ENCODE measurements at regions not wholly inside any gene's neighbourhood (a gene's known extent, or its start where the extent isn't known, plus 50 kb on each side); places are given as distances from the start of the nearest gene placed in this dataset.

GRCh38 chr1:198915327-198916231 lies 276.7 kb downstream of the PTPRC start:
- TF ChIP-seq POLR2A (IDR thresholded peaks at IDR 0.05) = no peak
- TF ChIP-seq, protein P1, sequence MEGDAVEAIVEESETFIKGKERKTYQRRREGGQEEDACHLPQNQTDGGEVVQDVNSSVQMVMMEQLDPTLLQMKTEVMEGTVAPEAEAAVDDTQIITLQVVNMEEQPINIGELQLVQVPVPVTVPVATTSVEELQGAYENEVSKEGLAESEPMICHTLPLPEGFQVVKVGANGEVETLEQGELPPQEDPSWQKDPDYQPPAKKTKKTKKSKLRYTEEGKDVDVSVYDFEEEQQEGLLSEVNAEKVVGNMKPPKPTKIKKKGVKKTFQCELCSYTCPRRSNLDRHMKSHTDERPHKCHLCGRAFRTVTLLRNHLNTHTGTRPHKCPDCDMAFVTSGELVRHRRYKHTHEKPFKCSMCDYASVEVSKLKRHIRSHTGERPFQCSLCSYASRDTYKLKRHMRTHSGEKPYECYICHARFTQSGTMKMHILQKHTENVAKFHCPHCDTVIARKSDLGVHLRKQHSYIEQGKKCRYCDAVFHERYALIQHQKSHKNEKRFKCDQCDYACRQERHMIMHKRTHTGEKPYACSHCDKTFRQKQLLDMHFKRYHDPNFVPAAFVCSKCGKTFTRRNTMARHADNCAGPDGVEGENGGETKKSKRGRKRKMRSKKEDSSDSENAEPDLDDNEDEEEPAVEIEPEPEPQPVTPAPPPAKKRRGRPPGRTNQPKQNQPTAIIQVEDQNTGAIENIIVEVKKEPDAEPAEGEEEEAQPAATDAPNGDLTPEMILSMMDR (IDR thresholded peaks at IDR 0.05) = no peak
